ENCODE measurements at regions not wholly inside any gene's neighbourhood (a gene's known extent, or its start where the extent isn't known, plus 50 kb on each side); places are given as distances from the start of the nearest gene placed in this dataset.

GRCh38 chr5:153030755-153031725, 459.4 kb upstream of the GRIA1 start:
- TF ChIP-seq POLR2AphosphoS5 (IDR thresholded peaks at IDR 0.05; ENCODE audit: borderline replicate concordance, low read depth, low read length) (no peak), EZH2 (IDR thresholded peaks at IDR 0.05) (no peak), FOXP2 (optimal IDR thresholded peaks at IDR 0.05; ENCODE audit: control extremely low read depth, extremely low read length, insufficient read depth) (no peak)

Data from SK-N-MC (cell line).